ENCODE measurements at regions not wholly inside any gene's neighbourhood (a gene's known extent, or its start where the extent isn't known, plus 50 kb on each side); places are given as distances from the start of the nearest gene placed in this dataset.

GRCh38 chr2:8615576-8616281 lies 66.1 kb upstream of the ID2 start:
- TF ChIP-seq POLR2AphosphoS5 (IDR thresholded peaks at IDR 0.05; ENCODE audit: low read depth, low read length) (no peak), TAF1 (IDR thresholded peaks at IDR 0.05; ENCODE audit: borderline replicate concordance, insufficient read depth, low read length) (no peak), REST (IDR thresholded peaks at IDR 0.05; ENCODE audit: insufficient read depth in 1 of 2, low read depth in 2 of 2, low read length in 2 of 2) (no peak), FOXP2 (optimal IDR thresholded peaks at IDR 0.05; ENCODE audit: borderline replicate concordance, extremely low read depth, extremely low read length, insufficient read depth) (no peak), SIN3A (IDR thresholded peaks at IDR 0.05; ENCODE audit: borderline replicate concordance, insufficient read depth, low read length) (no peak)

- TF ChIP-seq POLR2AphosphoS5 (IDR thresholded peaks at IDR 0.05; ENCODE audit: low read depth, low read length) = no peak
- TF ChIP-seq REST (IDR thresholded peaks at IDR 0.05; ENCODE audit: insufficient read depth in 1 of 2, low read depth in 2 of 2, low read length in 2 of 2) = no peak
- TF ChIP-seq SIN3A (IDR thresholded peaks at IDR 0.05; ENCODE audit: borderline replicate concordance, insufficient read depth, low read length) = no peak
- no peak for TF ChIP-seq TAF1 (IDR thresholded peaks at IDR 0.05; ENCODE audit: borderline replicate concordance, insufficient read depth, low read length)
- no peak for TF ChIP-seq FOXP2 (optimal IDR thresholded peaks at IDR 0.05; ENCODE audit: borderline replicate concordance, extremely low read depth, extremely low read length, insufficient read depth)
Observed at GRCh38 chr2:8617048-8617447, 64.8 kb upstream of the ID2 start.

- TF ChIP-seq SIN3A (IDR thresholded peaks at IDR 0.05; ENCODE audit: borderline replicate concordance, insufficient read depth, low read length) = no peak
- TF ChIP-seq POLR2AphosphoS5 (IDR thresholded peaks at IDR 0.05; ENCODE audit: low read depth, low read length) = no peak
- no peak for TF ChIP-seq FOXP2 (optimal IDR thresholded peaks at IDR 0.05; ENCODE audit: borderline replicate concordance, extremely low read depth, extremely low read length, insufficient read depth)
- TF ChIP-seq REST (IDR thresholded peaks at IDR 0.05; ENCODE audit: insufficient read depth in 1 of 2, low read depth in 2 of 2, low read length in 2 of 2) = no peak
- no peak for TF ChIP-seq TAF1 (IDR thresholded peaks at IDR 0.05; ENCODE audit: borderline replicate concordance, insufficient read depth, low read length)
Observed at GRCh38 chr2:8617590-8617989, 64.3 kb upstream of the ID2 start.

GRCh38 chr2:8619071-8619470 lies 62.8 kb upstream of the ID2 start:
- TF ChIP-seq TAF1 (IDR thresholded peaks at IDR 0.05; ENCODE audit: borderline replicate concordance, insufficient read depth, low read length) (no peak), POLR2AphosphoS5 (IDR thresholded peaks at IDR 0.05; ENCODE audit: low read depth, low read length) (no peak), SIN3A (IDR thresholded peaks at IDR 0.05; ENCODE audit: borderline replicate concordance, insufficient read depth, low read length) (no peak), FOXP2 (optimal IDR thresholded peaks at IDR 0.05; ENCODE audit: borderline replicate concordance, extremely low read depth, extremely low read length, insufficient read depth) (no peak), REST (IDR thresholded peaks at IDR 0.05; ENCODE audit: insufficient read depth in 1 of 2, low read depth in 2 of 2, low read length in 2 of 2) (no peak)
